Keratinocyte (primary cell): ENCODE measurements at regions not wholly inside any gene's neighbourhood (a gene's known extent, or its start where the extent isn't known, plus 50 kb on each side); places are given as distances from the start of the nearest gene placed in this dataset.

ENCODE experiments used
- EZH2 ChIP-seq: IDR thresholded peaks from one replicate; pipeline ENCODE4 v1.6.1; 2012; ENCODE audit warnings: inconsistent platforms, mild to moderate bottlenecking, low read length, moderate library complexity
- TF ChIP-seq, protein P1 (sequence below), 3 experiments: IDR thresholded peaks in 1 of 3; conservative IDR thresholded peaks in 1 of 3; optimal IDR thresholded peaks in 1 of 3; 2 replicates in 2 of 3; 3 replicates in 1 of 3; pipeline versions ENCODE3 to v1.5.1; 2011; ENCODE audit warnings: low read length in 3 of 3, mild to moderate bottlenecking in 3 of 3, moderate library complexity in 2 of 3, control low read depth in 1 of 3, inconsistent platforms in 1 of 3; ENCODE audit not compliant: insufficient read depth in 2 of 3; ENCODE audit errors: extremely low read depth in 1 of 3

DNA sequence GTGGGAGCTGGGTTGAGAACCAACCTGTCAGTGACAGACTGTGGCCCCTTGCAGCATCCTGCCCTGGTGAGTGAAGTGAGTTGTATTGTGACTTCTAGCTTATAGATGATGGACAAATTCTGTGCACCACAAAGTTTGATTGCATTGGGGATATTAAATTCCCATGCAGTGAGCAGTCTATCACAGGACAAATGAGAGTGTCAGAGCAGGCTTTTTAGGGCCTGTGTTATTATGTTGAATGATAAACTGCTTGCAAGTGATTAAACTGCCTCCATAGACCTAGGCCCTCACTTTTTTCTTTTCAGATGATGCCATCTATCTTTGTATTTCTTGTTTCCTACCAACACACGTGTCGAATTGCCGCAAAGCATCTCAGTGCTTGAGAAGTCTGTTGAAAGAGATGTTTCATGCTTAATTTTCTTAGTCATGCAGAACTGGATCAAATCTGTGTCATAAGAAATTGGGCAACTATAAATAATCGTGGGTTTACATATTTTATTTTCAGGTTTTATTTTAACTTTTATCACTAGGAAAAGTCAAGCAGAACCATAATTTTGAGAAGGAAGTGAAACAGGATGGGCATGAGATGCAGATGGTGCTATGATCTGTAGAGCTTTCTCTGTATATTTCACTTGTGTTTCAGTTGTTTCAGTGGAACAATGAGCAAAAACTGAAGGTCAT, 199.2 kb downstream of the S1PR1 start:
- TF ChIP-seq EZH2 = no peak
- TF ChIP-seq, protein P1, sequence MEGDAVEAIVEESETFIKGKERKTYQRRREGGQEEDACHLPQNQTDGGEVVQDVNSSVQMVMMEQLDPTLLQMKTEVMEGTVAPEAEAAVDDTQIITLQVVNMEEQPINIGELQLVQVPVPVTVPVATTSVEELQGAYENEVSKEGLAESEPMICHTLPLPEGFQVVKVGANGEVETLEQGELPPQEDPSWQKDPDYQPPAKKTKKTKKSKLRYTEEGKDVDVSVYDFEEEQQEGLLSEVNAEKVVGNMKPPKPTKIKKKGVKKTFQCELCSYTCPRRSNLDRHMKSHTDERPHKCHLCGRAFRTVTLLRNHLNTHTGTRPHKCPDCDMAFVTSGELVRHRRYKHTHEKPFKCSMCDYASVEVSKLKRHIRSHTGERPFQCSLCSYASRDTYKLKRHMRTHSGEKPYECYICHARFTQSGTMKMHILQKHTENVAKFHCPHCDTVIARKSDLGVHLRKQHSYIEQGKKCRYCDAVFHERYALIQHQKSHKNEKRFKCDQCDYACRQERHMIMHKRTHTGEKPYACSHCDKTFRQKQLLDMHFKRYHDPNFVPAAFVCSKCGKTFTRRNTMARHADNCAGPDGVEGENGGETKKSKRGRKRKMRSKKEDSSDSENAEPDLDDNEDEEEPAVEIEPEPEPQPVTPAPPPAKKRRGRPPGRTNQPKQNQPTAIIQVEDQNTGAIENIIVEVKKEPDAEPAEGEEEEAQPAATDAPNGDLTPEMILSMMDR (optimal IDR thresholded peaks at IDR 0.05 in 1 of 3, IDR thresholded peaks at IDR 0.05 in 1 of 3, conservative IDR thresholded peaks at IDR 0.05 in 1 of 3; ENCODE audit: extremely low read depth in 1 of 3, insufficient read depth in 2 of 3, low read length in 3 of 3) = no peak
